ENCODE measurements at regions not wholly inside any gene's neighbourhood (a gene's known extent, or its start where the extent isn't known, plus 50 kb on each side); places are given as distances from the start of the nearest gene placed in this dataset.

GRCh38 chr18:42296723-42297122, 341.7 kb downstream of the PIK3C3 start:
- TF ChIP-seq POLR2AphosphoS5 (IDR thresholded peaks at IDR 0.05; ENCODE audit: low read depth, low read length) (no peak), POLR2A (IDR thresholded peaks at IDR 0.05; ENCODE audit: low read depth, low read length) (no peak), TAF1 (IDR thresholded peaks at IDR 0.05; ENCODE audit: borderline replicate concordance, low read depth, low read length) (no peak)

Measured in GM12892 (cell line).